HepG2 (cell line): ENCODE measurements at regions not wholly inside any gene's neighbourhood (a gene's known extent, or its start where the extent isn't known, plus 50 kb on each side); places are given as distances from the start of the nearest gene placed in this dataset.

Experiments used
- ATAD3A ChIP-seq: sonication (generic); formaldehyde crosslinking; IDR thresholded peaks from 2 replicates; pipeline ENCODE4 v1.4.0; 2020; ENCODE audit warnings: missing genetic modification reagents
- FOXO1 ChIP-seq: sonication (generic); formaldehyde crosslinking; IDR thresholded peaks from 2 replicates; pipeline ENCODE4 v1.4.0; 2020; ENCODE audit warnings: missing genetic modification reagents
- JUN ChIP-seq: sonication (generic); formaldehyde crosslinking; IDR thresholded peaks from 2 replicates; pipeline ENCODE4 v1.4.0; 2020; ENCODE audit warnings: mild to moderate bottlenecking, missing genetic modification reagents
- MTF1 ChIP-seq: sonication (generic); formaldehyde crosslinking; IDR thresholded peaks from 2 replicates; pipeline ENCODE4 v1.5.0; 2020; ENCODE audit warnings: missing genetic modification reagents
- POGZ ChIP-seq: sonication (generic); formaldehyde crosslinking; IDR thresholded peaks from 2 replicates; pipeline ENCODE4 v1.4.0; 2020; ENCODE audit warnings: mild to moderate bottlenecking, missing genetic modification reagents
- RFX3 ChIP-seq: IDR thresholded peaks from 2 replicates; pipeline ENCODE4 v1.6.1; 2016; ENCODE audit warnings: missing biosample characterization, missing genetic modification reagents
- TF ChIP-seq, protein P1 (sequence below): sonication (generic); formaldehyde crosslinking; IDR thresholded peaks from 2 replicates; pipeline ENCODE4 v1.5.1; 2020; ENCODE audit warnings: mild to moderate bottlenecking, missing genetic modification reagents, moderate library complexity
- TF ChIP-seq, protein P2 (sequence below): sonication (generic); formaldehyde crosslinking; IDR thresholded peaks from 2 replicates; pipeline ENCODE4 v1.4.0; 2020; ENCODE audit warnings: missing genetic modification reagents, mild to moderate bottlenecking, borderline replicate concordance
- TF ChIP-seq, protein P3 (sequence below): IDR thresholded peaks from 2 replicates; pipeline ENCODE4 v1.6.1; 2016; ENCODE audit warnings: mild to moderate bottlenecking, missing biosample characterization, missing genetic modification reagents

DNA sequence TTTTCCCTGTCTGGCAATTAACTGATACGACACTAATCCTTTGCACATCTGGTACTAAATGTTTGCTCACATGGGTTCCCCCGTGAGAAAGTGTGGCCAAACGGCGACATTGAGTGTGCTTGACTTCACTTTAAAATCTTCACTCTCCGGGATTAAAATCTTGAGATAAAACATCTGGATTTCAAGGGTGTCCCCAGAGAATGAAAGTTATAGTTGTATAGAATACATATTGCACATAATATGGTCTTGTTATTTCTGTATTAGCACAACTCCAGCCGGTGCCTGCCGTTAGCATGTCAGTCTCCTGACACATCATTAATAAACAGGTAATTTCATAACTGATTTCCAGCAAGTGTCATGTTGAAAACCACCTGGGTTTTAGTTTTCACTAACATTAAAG, 749.0 kb upstream of the SOX9 start (continued):
- TF ChIP-seq, protein P1, sequence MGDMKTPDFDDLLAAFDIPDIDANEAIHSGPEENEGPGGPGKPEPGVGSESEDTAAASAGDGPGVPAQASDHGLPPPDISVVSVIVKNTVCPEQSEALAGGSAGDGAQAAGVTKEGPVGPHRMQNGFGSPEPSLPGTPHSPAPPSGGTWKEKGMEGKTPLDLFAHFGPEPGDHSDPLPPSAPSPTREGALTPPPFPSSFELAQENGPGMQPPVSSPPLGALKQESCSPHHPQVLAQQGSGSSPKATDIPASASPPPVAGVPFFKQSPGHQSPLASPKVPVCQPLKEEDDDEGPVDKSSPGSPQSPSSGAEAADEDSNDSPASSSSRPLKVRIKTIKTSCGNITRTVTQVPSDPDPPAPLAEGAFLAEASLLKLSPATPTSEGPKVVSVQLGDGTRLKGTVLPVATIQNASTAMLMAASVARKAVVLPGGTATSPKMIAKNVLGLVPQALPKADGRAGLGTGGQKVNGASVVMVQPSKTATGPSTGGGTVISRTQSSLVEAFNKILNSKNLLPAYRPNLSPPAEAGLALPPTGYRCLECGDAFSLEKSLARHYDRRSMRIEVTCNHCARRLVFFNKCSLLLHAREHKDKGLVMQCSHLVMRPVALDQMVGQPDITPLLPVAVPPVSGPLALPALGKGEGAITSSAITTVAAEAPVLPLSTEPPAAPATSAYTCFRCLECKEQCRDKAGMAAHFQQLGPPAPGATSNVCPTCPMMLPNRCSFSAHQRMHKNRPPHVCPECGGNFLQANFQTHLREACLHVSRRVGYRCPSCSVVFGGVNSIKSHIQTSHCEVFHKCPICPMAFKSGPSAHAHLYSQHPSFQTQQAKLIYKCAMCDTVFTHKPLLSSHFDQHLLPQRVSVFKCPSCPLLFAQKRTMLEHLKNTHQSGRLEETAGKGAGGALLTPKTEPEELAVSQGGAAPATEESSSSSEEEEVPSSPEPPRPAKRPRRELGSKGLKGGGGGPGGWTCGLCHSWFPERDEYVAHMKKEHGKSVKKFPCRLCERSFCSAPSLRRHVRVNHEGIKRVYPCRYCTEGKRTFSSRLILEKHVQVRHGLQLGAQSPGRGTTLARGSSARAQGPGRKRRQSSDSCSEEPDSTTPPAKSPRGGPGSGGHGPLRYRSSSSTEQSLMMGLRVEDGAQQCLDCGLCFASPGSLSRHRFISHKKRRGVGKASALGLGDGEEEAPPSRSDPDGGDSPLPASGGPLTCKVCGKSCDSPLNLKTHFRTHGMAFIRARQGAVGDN (CRISPR knock-in tag), result no peak
- no peak for TF ChIP-seq MTF1
- no peak for TF ChIP-seq RFX3 (CRISPR knock-in tag)
- no peak for TF ChIP-seq FOXO1 (CRISPR knock-in tag)
- TF ChIP-seq JUN (CRISPR knock-in tag), result no peak
- TF ChIP-seq, protein P2, sequence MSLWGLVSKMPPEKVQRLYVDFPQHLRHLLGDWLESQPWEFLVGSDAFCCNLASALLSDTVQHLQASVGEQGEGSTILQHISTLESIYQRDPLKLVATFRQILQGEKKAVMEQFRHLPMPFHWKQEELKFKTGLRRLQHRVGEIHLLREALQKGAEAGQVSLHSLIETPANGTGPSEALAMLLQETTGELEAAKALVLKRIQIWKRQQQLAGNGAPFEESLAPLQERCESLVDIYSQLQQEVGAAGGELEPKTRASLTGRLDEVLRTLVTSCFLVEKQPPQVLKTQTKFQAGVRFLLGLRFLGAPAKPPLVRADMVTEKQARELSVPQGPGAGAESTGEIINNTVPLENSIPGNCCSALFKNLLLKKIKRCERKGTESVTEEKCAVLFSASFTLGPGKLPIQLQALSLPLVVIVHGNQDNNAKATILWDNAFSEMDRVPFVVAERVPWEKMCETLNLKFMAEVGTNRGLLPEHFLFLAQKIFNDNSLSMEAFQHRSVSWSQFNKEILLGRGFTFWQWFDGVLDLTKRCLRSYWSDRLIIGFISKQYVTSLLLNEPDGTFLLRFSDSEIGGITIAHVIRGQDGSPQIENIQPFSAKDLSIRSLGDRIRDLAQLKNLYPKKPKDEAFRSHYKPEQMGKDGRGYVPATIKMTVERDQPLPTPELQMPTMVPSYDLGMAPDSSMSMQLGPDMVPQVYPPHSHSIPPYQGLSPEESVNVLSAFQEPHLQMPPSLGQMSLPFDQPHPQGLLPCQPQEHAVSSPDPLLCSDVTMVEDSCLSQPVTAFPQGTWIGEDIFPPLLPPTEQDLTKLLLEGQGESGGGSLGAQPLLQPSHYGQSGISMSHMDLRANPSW, result no peak
- TF ChIP-seq POGZ (CRISPR knock-in tag), result no peak
- TF ChIP-seq ATAD3A, result no peak
- TF ChIP-seq, protein P3, sequence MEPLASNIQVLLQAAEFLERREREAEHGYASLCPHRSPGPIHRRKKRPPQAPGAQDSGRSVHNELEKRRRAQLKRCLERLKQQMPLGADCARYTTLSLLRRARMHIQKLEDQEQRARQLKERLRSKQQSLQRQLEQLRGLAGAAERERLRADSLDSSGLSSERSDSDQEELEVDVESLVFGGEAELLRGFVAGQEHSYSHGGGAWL (CRISPR knock-in tag), result no peak
